MM.1S (cell line): ENCODE measurements at regions not wholly inside any gene's neighbourhood (a gene's known extent, or its start where the extent isn't known, plus 50 kb on each side); places are given as distances from the start of the nearest gene placed in this dataset.

Experiments used
- DNase-seq: peaks from one replicate; pipeline ENCODE4 v3.0.0-alpha.2; 2015
- H2AFZ ChIP-seq: fragments of 300-600 bp; sonication (generic); 2 replicates; pipeline ENCODE4 v1.6.0; 2016; ENCODE audit warnings: antibody characterized with exemption, low read length
- H3F3A ChIP-seq: fragments of 300-600 bp; sonication (generic); 2 replicates; pipeline ENCODE4 v1.6.1; 2016; ENCODE audit warnings: mild to moderate bottlenecking, antibody characterized with exemption, low read length, moderate library complexity, mixed read lengths; ENCODE audit not compliant: insufficient read depth
- H3K27ac ChIP-seq: fragments of 300-600 bp; sonication (generic); 2 replicates; pipeline ENCODE4 v1.5.1; 2016; ENCODE audit warnings: mild to moderate bottlenecking, low read length
- H3K27me3 ChIP-seq: fragments of 300-600 bp; sonication (generic); replicated peaks from 2 replicates; pipeline ENCODE4 v1.6.0; 2016; ENCODE audit warnings: low read length; ENCODE audit not compliant: insufficient read depth
- H3K36me3 ChIP-seq: fragments of 300-600 bp; sonication (generic); replicated peaks from 2 replicates; pipeline ENCODE4 v1.6.1; 2016; ENCODE audit warnings: mild to moderate bottlenecking, low read length, mixed read lengths; ENCODE audit not compliant: insufficient read depth
- H3K4me1 ChIP-seq: fragments of 300-600 bp; sonication (generic); 2 replicates; pipeline ENCODE4 v1.6.1; 2016; ENCODE audit warnings: low read length, mixed read lengths
- H3K4me2 ChIP-seq: fragments of 300-600 bp; sonication (generic); 2 replicates; pipeline ENCODE4 v1.6.0; 2016; ENCODE audit warnings: low read depth, low read length
- H3K4me3 ChIP-seq: fragments of 300-600 bp; sonication (generic); 2 replicates; pipeline ENCODE4 v1.5.1; 2016; ENCODE audit warnings: low read length, mixed read lengths
- H3K79me2 ChIP-seq: fragments of 300-600 bp; sonication (generic); 2 replicates; pipeline ENCODE4 v1.6.1; 2016; ENCODE audit warnings: mixed run types, low read length, mixed read lengths
- H3K9ac ChIP-seq: fragments of 300-600 bp; sonication (generic); 2 replicates; pipeline ENCODE4 v1.6.1; 2016; ENCODE audit warnings: low read length, mixed read lengths
- H3K9me2 ChIP-seq: fragments of 300-600 bp; sonication (generic); replicated peaks from 2 replicates; pipeline ENCODE4 v1.6.1; 2016; ENCODE audit warnings: mild to moderate bottlenecking, low read length, mixed read lengths; ENCODE audit not compliant: insufficient read depth
- H3K9me3 ChIP-seq: fragments of 300-600 bp; sonication (generic); replicated peaks from 2 replicates; pipeline ENCODE4 v1.6.1; 2016; ENCODE audit warnings: mild to moderate bottlenecking, low read length, mixed read lengths; ENCODE audit not compliant: insufficient read depth
- H4K20me1 ChIP-seq: fragments of 300-600 bp; sonication (generic); 2 replicates; pipeline ENCODE4 v1.6.1; 2016; ENCODE audit warnings: mild to moderate bottlenecking, low read length, moderate library complexity, mixed read lengths; ENCODE audit not compliant: insufficient read depth
- EZH2 ChIP-seq: fragments of 300-600 bp; sonication (generic); optimal IDR thresholded peaks from 2 replicates; pipeline ENCODE3; 2017; ENCODE audit warnings: low read depth, mild to moderate bottlenecking, antibody characterized with exemption, low read length, mixed read lengths
- EZH2phosphoT487 ChIP-seq: fragments of 300-600 bp; sonication (generic); IDR thresholded peaks from 2 replicates; pipeline ENCODE4 v1.6.1; 2018; ENCODE audit warnings: antibody characterized with exemption, low read length
- TF ChIP-seq, protein P1 (sequence below): fragments of 300-600 bp; sonication (generic); IDR thresholded peaks from 2 replicates; pipeline ENCODE4 v1.5.1; 2016; ENCODE audit warnings: antibody characterized with exemption, low read length, mixed read lengths

DNA sequence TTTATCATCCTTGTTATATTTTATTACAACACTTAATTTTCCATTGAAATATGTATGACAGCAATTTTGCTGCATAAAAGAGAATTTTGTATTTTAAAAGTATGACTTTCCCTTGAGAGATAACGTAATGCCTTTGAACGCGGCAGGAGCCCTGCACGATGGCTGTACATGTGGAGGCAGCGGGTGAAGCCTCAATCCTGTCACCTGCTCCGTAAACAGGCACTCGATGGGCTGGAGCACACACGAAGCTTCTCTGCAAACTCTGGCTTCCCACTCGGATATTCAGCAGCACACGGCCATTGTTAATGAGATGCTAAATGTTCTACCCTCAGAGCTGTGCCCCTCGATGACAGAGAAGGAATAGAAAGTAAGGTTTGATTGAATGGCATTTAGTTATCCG is 184.4 kb downstream of the RTP5 start:
- no peak overlapping the region for H3K4me2 ChIP-seq
- no peaks in the 10 kb centered on the region for H3K9me3 ChIP-seq
- no peaks in the 10 kb centered on the region for H4K20me1 ChIP-seq
- H3K27me3 ChIP-seq: peaks cover 37% of the 10 kb centered on the region
- TF ChIP-seq EZH2 (no peak), EZH2phosphoT487 (no peak)
- TF ChIP-seq, protein P1, sequence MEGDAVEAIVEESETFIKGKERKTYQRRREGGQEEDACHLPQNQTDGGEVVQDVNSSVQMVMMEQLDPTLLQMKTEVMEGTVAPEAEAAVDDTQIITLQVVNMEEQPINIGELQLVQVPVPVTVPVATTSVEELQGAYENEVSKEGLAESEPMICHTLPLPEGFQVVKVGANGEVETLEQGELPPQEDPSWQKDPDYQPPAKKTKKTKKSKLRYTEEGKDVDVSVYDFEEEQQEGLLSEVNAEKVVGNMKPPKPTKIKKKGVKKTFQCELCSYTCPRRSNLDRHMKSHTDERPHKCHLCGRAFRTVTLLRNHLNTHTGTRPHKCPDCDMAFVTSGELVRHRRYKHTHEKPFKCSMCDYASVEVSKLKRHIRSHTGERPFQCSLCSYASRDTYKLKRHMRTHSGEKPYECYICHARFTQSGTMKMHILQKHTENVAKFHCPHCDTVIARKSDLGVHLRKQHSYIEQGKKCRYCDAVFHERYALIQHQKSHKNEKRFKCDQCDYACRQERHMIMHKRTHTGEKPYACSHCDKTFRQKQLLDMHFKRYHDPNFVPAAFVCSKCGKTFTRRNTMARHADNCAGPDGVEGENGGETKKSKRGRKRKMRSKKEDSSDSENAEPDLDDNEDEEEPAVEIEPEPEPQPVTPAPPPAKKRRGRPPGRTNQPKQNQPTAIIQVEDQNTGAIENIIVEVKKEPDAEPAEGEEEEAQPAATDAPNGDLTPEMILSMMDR: no peak
- no peak overlapping the region for H2AFZ ChIP-seq
- DNase-seq: no peak
- no peaks in the 10 kb centered on the region for H3F3A ChIP-seq
- no peak overlapping the region for H3K4me3 ChIP-seq
- H3K9ac ChIP-seq: no peak overlapping the region
- H3K9me2 ChIP-seq: no peaks in the 10 kb centered on the region
- no peaks in the 10 kb centered on the region for H3K4me1 ChIP-seq
- H3K79me2 ChIP-seq: no peaks in the 10 kb centered on the region
- no peaks in the 10 kb centered on the region for H3K36me3 ChIP-seq
- no peak overlapping the region for H3K27ac ChIP-seq

DNA sequence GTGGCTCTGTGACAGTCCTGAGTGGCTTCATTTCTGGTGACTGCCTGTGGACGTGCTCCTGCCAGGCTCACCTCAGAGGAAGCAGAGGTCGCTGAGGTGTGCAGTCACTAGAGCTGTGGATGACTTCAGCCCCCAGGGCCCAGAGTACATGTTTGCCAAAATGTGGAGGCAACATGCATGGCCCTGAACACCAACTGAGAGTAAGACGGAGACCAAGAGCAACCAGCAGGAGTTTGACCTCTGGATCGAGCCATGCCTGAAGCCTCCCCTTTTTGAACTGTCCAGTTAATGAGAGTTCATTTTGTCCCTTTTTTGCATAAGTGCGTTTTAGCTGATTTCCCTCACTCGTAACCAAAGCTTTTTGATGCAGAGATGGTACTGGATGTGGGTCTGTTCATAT is 184.9 kb downstream of the RTP5 start:
- no peaks in the 10 kb centered on the region for H3K9me2 ChIP-seq
- no peaks in the 10 kb centered on the region for H3K9me3 ChIP-seq
- no peak overlapping the region for H2AFZ ChIP-seq
- H3K9ac ChIP-seq: no peak overlapping the region
- H3K27me3 ChIP-seq: peaks cover 37% of the 10 kb centered on the region
- no peak overlapping the region for H3K4me2 ChIP-seq
- DNase-seq: no peak
- no peaks in the 10 kb centered on the region for H4K20me1 ChIP-seq
- no peak overlapping the region for H3K27ac ChIP-seq
- no peak overlapping the region for H3K4me3 ChIP-seq
- TF ChIP-seq EZH2phosphoT487: no peak
- TF ChIP-seq EZH2: no peak
- TF ChIP-seq, protein P1: no peak
- H3K36me3 ChIP-seq: no peaks in the 10 kb centered on the region
- H3K79me2 ChIP-seq: no peaks in the 10 kb centered on the region
- no peaks in the 10 kb centered on the region for H3K4me1 ChIP-seq
- no peaks in the 10 kb centered on the region for H3F3A ChIP-seq

DNA sequence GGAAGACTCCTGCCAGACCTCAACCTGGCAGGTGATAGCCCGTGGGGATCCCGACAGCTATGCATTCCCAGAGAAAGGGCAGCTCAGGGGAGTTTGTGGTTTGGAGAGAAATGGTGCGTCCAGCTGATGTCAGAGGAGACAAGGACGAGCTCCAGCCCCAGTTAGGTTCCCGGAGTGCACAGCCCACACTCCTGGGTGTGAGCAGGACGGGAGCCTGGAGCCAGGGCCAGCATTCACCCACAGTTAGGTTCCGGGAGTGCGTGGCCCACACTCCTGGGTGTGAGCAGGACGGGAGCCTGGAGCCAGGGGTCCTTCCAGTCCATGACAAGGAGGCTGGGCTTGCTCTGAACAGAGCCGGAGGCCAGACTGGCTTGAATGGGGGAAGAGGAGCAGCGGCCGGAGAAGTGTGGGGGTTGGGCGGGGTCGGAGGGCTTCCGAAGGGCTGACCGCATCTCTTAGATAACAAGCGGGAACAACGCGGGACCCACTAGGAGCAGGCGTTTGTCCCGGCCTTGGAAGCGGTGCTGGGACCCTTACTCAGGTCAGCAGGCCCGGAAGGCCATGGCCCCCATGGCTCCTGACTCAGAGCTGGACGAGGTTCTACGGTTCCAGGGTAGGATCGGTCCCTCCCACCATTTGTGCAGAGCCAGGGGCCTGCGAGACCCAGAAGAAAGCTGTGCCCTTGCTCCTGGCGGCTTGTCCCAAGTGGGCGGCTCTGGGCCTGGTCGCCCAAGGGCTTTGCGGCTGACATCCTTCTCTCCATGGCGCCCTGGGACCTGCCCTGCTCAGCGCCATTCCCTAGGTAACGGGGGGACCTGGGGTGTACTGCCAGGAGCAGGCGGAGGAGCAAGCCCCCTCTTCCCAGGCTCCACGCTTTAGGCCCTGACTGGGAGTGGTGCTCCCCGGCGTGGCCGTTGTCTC is 185.6 kb downstream of the RTP5 start:
- no peak for DNase-seq
- TF ChIP-seq, protein P1: no peak
- TF ChIP-seq EZH2phosphoT487 (no peak), EZH2 (no peak)
- Histone ChIP-seq H3K4me1 (no peaks in the 10 kb centered on the region), H3K27me3 (peaks cover 37% of the 10 kb centered on the region), H3F3A (no peaks in the 10 kb centered on the region), H3K79me2 (no peaks in the 10 kb centered on the region), H3K9me2 (no peaks in the 10 kb centered on the region), H4K20me1 (no peaks in the 10 kb centered on the region), H3K27ac (no peak overlapping the region), H3K9me3 (no peaks in the 10 kb centered on the region), H2AFZ (no peak overlapping the region), H3K36me3 (no peaks in the 10 kb centered on the region), H3K4me2 (no peak overlapping the region), H3K9ac (no peak overlapping the region), H3K4me3 (no peak overlapping the region)
